Coronary artery (tissue), 2 donors: ENCODE measurements at regions not wholly inside any gene's neighbourhood (a gene's known extent, or its start where the extent isn't known, plus 50 kb on each side); places are given as distances from the start of the nearest gene placed in this dataset.

Experiments used
- DNase-seq: peaks from one replicate; pipeline ENCODE4 v3.0.0-alpha.2; 2017; ENCODE audit warnings: low spot score
- H3K27ac ChIP-seq, 2 donors: fragments of 200-600 bp; sonication (generic); one replicate each; pipeline ENCODE4 v1.5.1; 2016 to 2019
- H3K4me3 ChIP-seq: fragments of 200-600 bp; sonication (generic); 2 replicates; pipeline ENCODE4 v1.5.1; 2016; ENCODE audit warnings: mild to moderate bottlenecking, moderate library complexity
- CTCF ChIP-seq: fragments of 200-600 bp; sonication (generic); IDR thresholded peaks from one replicate; pipeline ENCODE4 v1.5.1; 2019; ENCODE audit warnings: antibody characterized with exemption

- DNase-seq: no peak
- no peak for TF ChIP-seq CTCF
- Histone ChIP-seq H3K4me3 (no peak overlapping the region), H3K27ac (no peak overlapping the region)
These were observed 197.8 kb upstream of the KITLG start for GRCh38 chr12:88778064-88778463.

- H3K4me3 ChIP-seq: no peak overlapping the region
- TF ChIP-seq CTCF: no peak
- no peak for DNase-seq
- H3K27ac ChIP-seq: no peak overlapping the region
These were observed 195.5 kb upstream of the KITLG start for GRCh38 chr12:88775742-88776151.

- Histone ChIP-seq H3K27ac (no peak overlapping the region), H3K4me3 (no peak overlapping the region)
- DNase-seq: no peak
- no peak for TF ChIP-seq CTCF
These were observed 187.4 kb upstream of the KITLG start for GRCh38 chr12:88767699-88768098.

- H3K27ac ChIP-seq: no peak overlapping the region
- DNase-seq: no peak
- H3K4me3 ChIP-seq: no peak overlapping the region
- TF ChIP-seq CTCF: no peak
These were observed 184.7 kb upstream of the KITLG start for GRCh38 chr12:88764781-88765480.

GRCh38 chr12:88763536-88764100 lies 183.3 kb upstream of the KITLG start:
- Histone ChIP-seq H3K4me3 (no peak overlapping the region), H3K27ac (no peak overlapping the region)
- no peak for TF ChIP-seq CTCF
- no peak for DNase-seq

- no peak for TF ChIP-seq CTCF
- Histone ChIP-seq H3K27ac (no peak overlapping the region), H3K4me3 (no peak overlapping the region)
- no peak for DNase-seq
These were observed 177.9 kb upstream of the KITLG start for GRCh38 chr12:88758176-88758575.

- no peak overlapping the region for H3K4me3 ChIP-seq
- no peak overlapping the region for H3K27ac ChIP-seq
- TF ChIP-seq CTCF: no peak
- DNase-seq: no peak
These were observed 176.6 kb upstream of the KITLG start for GRCh38 chr12:88756917-88757316.
